Omental fat pad (tissue), 3 donors: ENCODE measurements at regions not wholly inside any gene's neighbourhood (a gene's known extent, or its start where the extent isn't known, plus 50 kb on each side); places are given as distances from the start of the nearest gene placed in this dataset.
"Not testable (repeated sequence)": the region's sequence is repeated elsewhere in the genome, so short reads cannot be mapped to it uniquely, and the experiment has no call there.

Experiments
- ATAC-seq: fragments of 150-250 bp; one replicate; pipeline ENCODE4 v1.9.1; 2016; ENCODE audit warnings: mild to moderate bottlenecking, moderate library complexity; ENCODE audit not compliant: low FRiP score
- DNase-seq: peaks from one replicate; pipeline ENCODE4 v3.0.0-alpha.2; 2019; ENCODE audit warnings: low spot score
- TF ChIP-seq, protein P1 (sequence below), 3 donors: fragments of 450-650 bp; IDR thresholded peaks; one replicate each; pipeline ENCODE4 v1.5.1; 2016 to 2017; ENCODE audit warnings: antibody characterized with exemption in 3 of 3, mild to moderate bottlenecking in 3 of 3, moderate library complexity in 2 of 3

- no peak for ATAC-seq
- no peak for DNase-seq
- TF ChIP-seq, protein P1, sequence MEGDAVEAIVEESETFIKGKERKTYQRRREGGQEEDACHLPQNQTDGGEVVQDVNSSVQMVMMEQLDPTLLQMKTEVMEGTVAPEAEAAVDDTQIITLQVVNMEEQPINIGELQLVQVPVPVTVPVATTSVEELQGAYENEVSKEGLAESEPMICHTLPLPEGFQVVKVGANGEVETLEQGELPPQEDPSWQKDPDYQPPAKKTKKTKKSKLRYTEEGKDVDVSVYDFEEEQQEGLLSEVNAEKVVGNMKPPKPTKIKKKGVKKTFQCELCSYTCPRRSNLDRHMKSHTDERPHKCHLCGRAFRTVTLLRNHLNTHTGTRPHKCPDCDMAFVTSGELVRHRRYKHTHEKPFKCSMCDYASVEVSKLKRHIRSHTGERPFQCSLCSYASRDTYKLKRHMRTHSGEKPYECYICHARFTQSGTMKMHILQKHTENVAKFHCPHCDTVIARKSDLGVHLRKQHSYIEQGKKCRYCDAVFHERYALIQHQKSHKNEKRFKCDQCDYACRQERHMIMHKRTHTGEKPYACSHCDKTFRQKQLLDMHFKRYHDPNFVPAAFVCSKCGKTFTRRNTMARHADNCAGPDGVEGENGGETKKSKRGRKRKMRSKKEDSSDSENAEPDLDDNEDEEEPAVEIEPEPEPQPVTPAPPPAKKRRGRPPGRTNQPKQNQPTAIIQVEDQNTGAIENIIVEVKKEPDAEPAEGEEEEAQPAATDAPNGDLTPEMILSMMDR (IDR thresholded peaks at IDR 0.05) = no peak
Measured at GRCh38 chr13:86584301-86584700, 785.1 kb upstream of the SLITRK6 start.

DNA sequence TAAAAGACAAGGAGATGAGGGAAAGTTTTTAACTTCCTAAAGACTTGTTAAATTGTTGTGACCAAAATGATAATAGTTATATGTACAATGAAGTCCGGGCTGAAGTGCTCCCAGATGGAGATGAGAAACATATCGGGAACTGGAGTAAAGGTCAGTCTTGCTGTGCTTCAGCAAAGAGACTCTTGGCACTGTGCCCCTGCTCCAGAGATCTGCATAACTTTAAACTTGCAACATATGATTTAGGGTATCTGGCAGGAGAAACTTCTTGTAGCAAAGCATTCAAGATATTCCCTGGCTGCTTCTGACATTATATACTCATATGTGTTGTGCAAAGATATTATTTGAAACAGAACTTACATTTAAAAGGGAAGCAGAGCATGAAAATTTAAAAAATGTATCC lies 786.6 kb upstream of the SLITRK6 start:
- TF ChIP-seq, protein P1 (IDR thresholded peaks at IDR 0.05) = no peak
- DNase-seq (peak; percentile 30), ATAC-seq (no peak)

GRCh38 chr13:86591862-86592261 lies 792.6 kb upstream of the SLITRK6 start:
- DNase-seq (no peak), ATAC-seq (no peak)
- TF ChIP-seq, protein P1 (IDR thresholded peaks at IDR 0.05) = no peak

- TF ChIP-seq, protein P1 (IDR thresholded peaks at IDR 0.05) = no peak
Measured at GRCh38 chr13:86601351-86601750, 802.1 kb upstream of the SLITRK6 start.

DNA sequence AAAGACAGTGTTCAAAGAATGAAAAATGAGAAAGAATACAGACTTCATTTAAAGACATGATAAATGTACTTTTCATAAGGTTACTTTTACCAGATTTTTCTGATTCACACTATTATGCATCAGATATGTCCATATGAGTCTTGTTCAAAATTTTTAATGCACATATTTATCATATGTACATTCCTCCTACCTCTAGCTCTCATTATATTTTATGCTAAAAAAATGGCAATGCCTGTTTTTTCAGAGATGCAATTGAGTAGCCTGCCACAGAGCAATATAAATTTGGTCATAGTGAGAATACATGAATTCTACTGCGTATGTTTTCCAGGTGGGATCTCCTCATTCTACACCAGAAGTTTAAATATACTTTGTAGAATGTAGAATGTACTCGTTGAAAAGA lies 807.0 kb upstream of the SLITRK6 start:
- no peak for DNase-seq
- ATAC-seq = no peak
- TF ChIP-seq, protein P1 (IDR thresholded peaks at IDR 0.05) = no peak

More at GRCh38 chr13:86601351-86601750, 802.1 kb upstream of the SLITRK6 start:
- DNase-seq (no peak), ATAC-seq (no peak)

DNA sequence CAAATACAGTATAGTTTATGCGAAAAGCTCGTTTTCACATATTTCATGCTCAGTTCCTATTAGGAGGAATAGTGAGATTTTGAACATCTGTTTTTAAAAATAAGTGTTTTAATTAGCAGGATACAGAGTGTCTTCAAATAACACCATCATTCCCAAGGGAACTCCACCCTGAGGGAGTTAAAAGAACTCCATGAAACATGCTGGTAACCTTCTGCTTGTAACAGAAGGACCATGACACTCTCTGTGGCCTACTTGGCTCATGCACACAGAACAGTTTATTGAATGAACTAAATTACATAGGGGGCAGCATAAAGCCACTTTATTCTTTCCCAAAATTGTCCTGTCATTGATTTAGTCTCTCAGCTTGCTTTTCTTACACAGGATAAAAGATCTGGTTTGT lies 809.5 kb upstream of the SLITRK6 start:
- no peak for ATAC-seq
- DNase-seq = no peak
- TF ChIP-seq, protein P1 (IDR thresholded peaks at IDR 0.05) = no peak

DNA sequence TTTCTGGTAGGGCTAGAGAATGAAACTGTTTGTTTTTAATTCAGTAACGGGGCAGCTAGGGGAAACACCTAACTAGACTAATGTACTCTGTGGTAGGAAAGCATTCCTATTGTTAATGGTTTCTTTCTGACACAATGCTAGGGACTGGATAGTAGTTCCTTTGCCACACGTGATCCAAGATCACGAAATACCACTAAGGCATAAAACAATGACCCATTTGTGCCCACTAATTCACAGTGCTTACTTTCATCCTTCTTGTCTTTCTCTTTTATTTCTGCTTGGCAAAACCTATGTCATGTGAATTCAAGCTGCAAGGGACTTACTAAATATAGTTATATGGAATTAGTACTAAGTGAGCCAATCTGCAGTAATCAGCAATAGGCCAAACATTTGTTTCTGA lies 834.1 kb upstream of the SLITRK6 start:
- TF ChIP-seq, protein P1 (IDR thresholded peaks at IDR 0.05) = no peak
- no peak for ATAC-seq
- DNase-seq = no peak

DNA sequence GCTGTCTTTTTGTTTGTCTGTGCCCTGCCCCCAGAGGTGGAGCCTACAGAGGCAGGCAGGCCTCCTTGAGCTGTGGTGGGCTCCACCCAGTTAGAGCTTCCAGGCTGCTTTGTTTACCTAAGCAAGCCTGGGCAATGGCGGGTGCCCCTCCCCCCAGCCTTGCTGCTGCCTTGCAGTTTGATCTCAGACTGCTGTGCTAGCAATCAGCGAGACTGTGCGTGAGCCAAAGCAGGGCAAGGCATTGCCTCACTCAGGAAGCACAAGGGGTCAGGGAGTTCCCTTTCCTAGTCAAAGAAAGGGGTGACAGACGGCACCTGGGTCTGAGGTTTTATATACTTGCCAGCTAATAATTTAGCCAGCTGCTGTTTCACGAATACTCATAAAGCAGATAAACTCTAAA lies 852.0 kb upstream of the SLITRK6 start:
- not testable (repeated sequence) for ATAC-seq, DNase-seq
